ENCODE measurements at regions not wholly inside any gene's neighbourhood (a gene's known extent, or its start where the extent isn't known, plus 50 kb on each side); places are given as distances from the start of the nearest gene placed in this dataset.

- no peaks in the 10 kb centered on the region for H3K36me3 ChIP-seq (ENCODE audit: control insufficient read depth, low read length)
- no peaks in the 10 kb centered on the region for H3K9me2 ChIP-seq (replicated peaks; ENCODE audit: control insufficient read depth, low read length)
- H3K27me3 ChIP-seq (ENCODE audit: control insufficient read depth, low read length), result no peaks in the 10 kb centered on the region
- no peak overlapping the region for H3K27ac ChIP-seq (ENCODE audit: low read depth, low read length)
- no peaks in the 10 kb centered on the region for H4K20me1 ChIP-seq (ENCODE audit: control insufficient read depth, insufficient read depth, low read depth, low read length)
- no peaks in the 10 kb centered on the region for H3K9me3 ChIP-seq (ENCODE audit: control insufficient read depth, insufficient read depth, low read length)
- no peak overlapping the region for H3K4me2 ChIP-seq (ENCODE audit: low read length)
- H3K79me2 ChIP-seq (ENCODE audit: control insufficient read depth, low read length), result no peaks in the 10 kb centered on the region
- H3F3A ChIP-seq (ENCODE audit: control insufficient read depth, insufficient read depth), result no peaks in the 10 kb centered on the region
- no peak overlapping the region for H3K4me3 ChIP-seq (ENCODE audit: low read length)
- no peak for TF ChIP-seq EZH2phosphoT487 (IDR thresholded peaks at IDR 0.05; ENCODE audit: borderline replicate concordance, low read length)
- TF ChIP-seq, protein P1, sequence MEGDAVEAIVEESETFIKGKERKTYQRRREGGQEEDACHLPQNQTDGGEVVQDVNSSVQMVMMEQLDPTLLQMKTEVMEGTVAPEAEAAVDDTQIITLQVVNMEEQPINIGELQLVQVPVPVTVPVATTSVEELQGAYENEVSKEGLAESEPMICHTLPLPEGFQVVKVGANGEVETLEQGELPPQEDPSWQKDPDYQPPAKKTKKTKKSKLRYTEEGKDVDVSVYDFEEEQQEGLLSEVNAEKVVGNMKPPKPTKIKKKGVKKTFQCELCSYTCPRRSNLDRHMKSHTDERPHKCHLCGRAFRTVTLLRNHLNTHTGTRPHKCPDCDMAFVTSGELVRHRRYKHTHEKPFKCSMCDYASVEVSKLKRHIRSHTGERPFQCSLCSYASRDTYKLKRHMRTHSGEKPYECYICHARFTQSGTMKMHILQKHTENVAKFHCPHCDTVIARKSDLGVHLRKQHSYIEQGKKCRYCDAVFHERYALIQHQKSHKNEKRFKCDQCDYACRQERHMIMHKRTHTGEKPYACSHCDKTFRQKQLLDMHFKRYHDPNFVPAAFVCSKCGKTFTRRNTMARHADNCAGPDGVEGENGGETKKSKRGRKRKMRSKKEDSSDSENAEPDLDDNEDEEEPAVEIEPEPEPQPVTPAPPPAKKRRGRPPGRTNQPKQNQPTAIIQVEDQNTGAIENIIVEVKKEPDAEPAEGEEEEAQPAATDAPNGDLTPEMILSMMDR (IDR thresholded peaks at IDR 0.05; ENCODE audit: low read depth, low read length, poor library complexity, severe bottlenecking), result no peak
- H3K4me1 ChIP-seq (ENCODE audit: control insufficient read depth, low read length), result no peaks in the 10 kb centered on the region
These were observed 102.7 kb upstream of the BMP5 start for GRCh38 chr6:55977959-55978665.

GRCh38 chr6:55974688-55975087, 99.3 kb upstream of the BMP5 start:
- no peaks in the 10 kb centered on the region for H3K27me3 ChIP-seq (ENCODE audit: control insufficient read depth, low read length)
- no peaks in the 10 kb centered on the region for H3K36me3 ChIP-seq (ENCODE audit: control insufficient read depth, low read length)
- H3K9me3 ChIP-seq (ENCODE audit: control insufficient read depth, insufficient read depth, low read length), result no peaks in the 10 kb centered on the region
- no peak overlapping the region for H3K4me3 ChIP-seq (ENCODE audit: low read length)
- no peak overlapping the region for H3K4me2 ChIP-seq (ENCODE audit: low read length)
- no peak overlapping the region for H3K27ac ChIP-seq (ENCODE audit: low read depth, low read length)
- no peaks in the 10 kb centered on the region for H3K9me2 ChIP-seq (replicated peaks; ENCODE audit: control insufficient read depth, low read length)
- no peaks in the 10 kb centered on the region for H3K4me1 ChIP-seq (ENCODE audit: control insufficient read depth, low read length)
- no peaks in the 10 kb centered on the region for H4K20me1 ChIP-seq (ENCODE audit: control insufficient read depth, insufficient read depth, low read depth, low read length)
- H3F3A ChIP-seq (ENCODE audit: control insufficient read depth, insufficient read depth), result no peaks in the 10 kb centered on the region
- TF ChIP-seq, protein P1 (IDR thresholded peaks at IDR 0.05; ENCODE audit: low read depth, low read length, poor library complexity, severe bottlenecking), result no peak
- TF ChIP-seq EZH2phosphoT487 (IDR thresholded peaks at IDR 0.05; ENCODE audit: borderline replicate concordance, low read length), result no peak
- H3K79me2 ChIP-seq (ENCODE audit: control insufficient read depth, low read length), result no peaks in the 10 kb centered on the region

DNA sequence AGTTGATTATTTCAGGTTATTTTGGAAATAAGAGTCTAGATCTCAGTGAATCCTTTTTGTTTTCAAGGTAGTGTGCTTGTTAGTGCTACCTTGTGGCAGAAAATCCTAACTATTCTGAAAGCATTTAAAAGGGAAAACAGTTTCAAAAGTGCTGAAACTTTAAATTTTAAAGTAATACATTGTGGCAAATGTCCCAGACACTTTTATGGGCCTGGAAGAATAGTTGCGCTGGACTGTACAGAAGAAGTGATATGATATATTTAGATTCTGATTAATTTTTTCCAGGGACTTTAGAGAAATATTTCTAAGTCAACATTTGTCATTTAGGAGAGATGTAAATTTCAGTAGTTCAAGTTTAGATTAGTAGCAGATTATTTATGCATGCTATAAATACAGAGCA, 96.7 kb upstream of the BMP5 start:
- Histone ChIP-seq H3K79me2 (ENCODE audit: control insufficient read depth, low read length) (no peaks in the 10 kb centered on the region), H3K27ac (ENCODE audit: low read depth, low read length) (no peak overlapping the region), H4K20me1 (ENCODE audit: control insufficient read depth, insufficient read depth, low read depth, low read length) (no peaks in the 10 kb centered on the region), H3K4me3 (ENCODE audit: low read length) (no peak overlapping the region), H3K9me3 (ENCODE audit: control insufficient read depth, insufficient read depth, low read length) (no peaks in the 10 kb centered on the region), H3K4me2 (ENCODE audit: low read length) (no peak overlapping the region), H3K4me1 (ENCODE audit: control insufficient read depth, low read length) (no peaks in the 10 kb centered on the region), H3K27me3 (ENCODE audit: control insufficient read depth, low read length) (no peaks in the 10 kb centered on the region), H3F3A (ENCODE audit: control insufficient read depth, insufficient read depth) (no peaks in the 10 kb centered on the region), H3K9me2 (replicated peaks; ENCODE audit: control insufficient read depth, low read length) (no peaks in the 10 kb centered on the region), H3K36me3 (ENCODE audit: control insufficient read depth, low read length) (no peaks in the 10 kb centered on the region)
- TF ChIP-seq EZH2phosphoT487 (IDR thresholded peaks at IDR 0.05; ENCODE audit: borderline replicate concordance, low read length), result no peak
- TF ChIP-seq, protein P1 (IDR thresholded peaks at IDR 0.05; ENCODE audit: low read depth, low read length, poor library complexity, severe bottlenecking), result no peak
